DND-41 (cell line): ENCODE measurements at regions not wholly inside any gene's neighbourhood (a gene's known extent, or its start where the extent isn't known, plus 50 kb on each side); places are given as distances from the start of the nearest gene placed in this dataset.

Experiments
- CTCF ChIP-seq: IDR thresholded peaks from 2 replicates; pipeline ENCODE4 v1.5.1; 2012; ENCODE audit warnings: borderline replicate concordance, low read length, moderate library complexity, mild to moderate bottlenecking; ENCODE audit not compliant: poor library complexity, severe bottlenecking; ENCODE audit errors: extremely low read depth
- EZH2 ChIP-seq: IDR thresholded peaks from 3 replicates; pipeline ENCODE4 v1.6.1; 2012; ENCODE audit warnings: borderline replicate concordance, low read depth, mild to moderate bottlenecking, moderate library complexity, low read length, inconsistent platforms; ENCODE audit not compliant: severe bottlenecking

DNA sequence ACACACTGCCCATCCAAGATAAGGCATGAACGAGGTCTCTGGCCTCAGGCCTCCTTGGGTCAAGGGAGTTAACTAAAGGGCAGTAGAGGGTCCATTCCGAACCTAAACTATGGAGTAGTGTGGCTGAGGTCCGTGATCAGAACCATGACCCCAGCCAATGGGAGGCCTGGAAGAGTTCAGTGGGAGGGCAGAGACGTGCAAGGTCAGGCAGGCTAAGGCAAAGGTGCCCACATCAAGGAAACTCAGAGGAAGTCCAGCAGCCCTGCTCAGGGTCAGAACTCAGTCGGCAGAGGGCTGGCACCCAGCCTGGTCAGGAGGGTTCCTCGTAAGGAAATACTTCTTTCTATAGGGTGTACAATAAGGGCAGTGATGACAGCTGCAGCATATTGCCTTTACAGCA is 152.2 kb downstream of the SOD2 start:
- TF ChIP-seq CTCF (no peak), EZH2 (no peak)
